ENCODE measurements at regions not wholly inside any gene's neighbourhood (a gene's known extent, or its start where the extent isn't known, plus 50 kb on each side); places are given as distances from the start of the nearest gene placed in this dataset.
"Not testable (repeated sequence)": the region's sequence is repeated elsewhere in the genome, so short reads cannot be mapped to it uniquely, and the experiment has no call there.

- no peak for DNase-seq (ENCODE audit: low read depth)
Measured at GRCh38 chr1:234899041-234899729, 229.5 kb downstream of the TOMM20 start.

- no peak for DNase-seq (ENCODE audit: low read depth)
Measured at GRCh38 chr1:234898455-234899033, 230.1 kb downstream of the TOMM20 start.

- DNase-seq (ENCODE audit: low read depth), result no peak
Measured at GRCh38 chr1:234897754-234898454, 230.7 kb downstream of the TOMM20 start.

- no peak for DNase-seq (ENCODE audit: low read depth)
Measured at GRCh38 chr1:234897390-234897749, 231.3 kb downstream of the TOMM20 start.

- no peak for DNase-seq (ENCODE audit: low read depth)
Measured at GRCh38 chr1:234896477-234897389, 231.9 kb downstream of the TOMM20 start.

GRCh38 chr1:234893725-234894630, 234.7 kb downstream of the TOMM20 start:
- DNase-seq (ENCODE audit: low read depth), result peak; percentile 33

- no peak for DNase-seq (ENCODE audit: low read depth)
Measured at GRCh38 chr1:234893359-234893724, 235.3 kb downstream of the TOMM20 start.

DNA sequence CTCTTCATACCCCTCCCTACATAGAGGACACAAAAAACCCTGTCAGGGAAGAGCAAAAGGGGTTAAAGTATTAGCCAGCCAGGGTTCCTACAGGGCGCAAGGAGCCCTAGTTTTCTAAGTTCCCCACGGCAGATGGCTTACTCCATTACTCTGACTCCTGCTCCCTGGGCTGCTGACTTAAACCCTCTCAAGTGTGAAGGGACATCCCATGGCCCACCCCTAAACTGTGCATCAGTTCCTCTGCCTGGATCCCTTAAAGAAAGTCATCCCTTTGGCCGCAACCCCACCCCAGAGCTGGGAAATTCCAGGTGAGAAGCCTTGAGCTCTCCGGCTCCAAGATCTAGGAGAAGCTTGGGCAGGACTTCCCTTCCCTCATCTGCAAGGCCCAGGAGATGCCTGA, 236.0 kb downstream of the TOMM20 start:
- DNase-seq (ENCODE audit: low read depth), result no peak

GRCh38 chr1:234891427-234891826, 237.2 kb downstream of the TOMM20 start:
- no peak for DNase-seq (ENCODE audit: low read depth)

- no peak for DNase-seq (ENCODE audit: low read depth)
Measured at GRCh38 chr1:234889643-234890042, 239.0 kb downstream of the TOMM20 start.

GRCh38 chr1:234888247-234888646, 240.4 kb downstream of the TOMM20 start:
- not testable (repeated sequence) for DNase-seq (ENCODE audit: low read depth)

DNA sequence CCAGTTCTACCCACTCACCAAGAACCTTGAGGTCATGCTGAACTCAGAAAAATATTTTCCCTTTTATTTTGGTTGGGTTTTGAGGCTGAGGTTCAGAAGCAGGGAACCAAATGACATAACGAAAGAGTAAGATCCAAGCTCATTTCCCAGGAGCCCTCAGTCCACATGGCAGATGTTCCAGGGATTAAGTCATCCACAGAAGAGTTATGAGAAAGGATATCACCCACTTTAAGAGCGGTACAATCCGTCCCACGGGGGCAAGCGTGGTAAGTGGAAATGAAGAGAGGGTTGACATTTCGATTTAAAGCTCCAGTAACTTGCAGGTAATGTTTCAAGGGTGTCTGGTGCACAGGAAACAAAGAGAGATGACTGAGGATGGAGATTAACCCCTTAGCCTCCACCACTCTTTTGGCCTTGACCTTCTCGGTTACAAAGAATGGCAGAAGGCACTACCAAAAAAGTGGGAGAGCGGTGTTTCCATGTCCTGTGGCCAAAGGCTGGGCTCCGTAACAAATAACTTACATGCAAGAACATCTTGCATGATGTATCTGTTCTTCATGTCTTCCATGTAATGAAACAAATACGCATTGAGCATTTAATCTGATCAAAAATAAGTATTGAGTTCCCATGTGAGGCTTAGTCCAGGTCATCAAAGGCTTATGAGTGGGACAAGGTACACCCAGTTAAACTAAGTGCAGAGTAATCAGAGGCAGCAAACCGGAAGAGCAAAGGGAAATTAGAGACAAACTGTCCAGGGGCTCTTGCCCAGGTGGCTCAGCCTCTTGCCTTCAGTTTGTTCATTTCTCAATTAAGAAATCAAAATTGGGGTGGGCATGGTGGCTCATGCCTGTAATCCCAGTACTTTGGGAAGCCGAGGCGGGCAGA, 241.4 kb downstream of the TOMM20 start:
- no peak for DNase-seq (ENCODE audit: low read depth)

- DNase-seq (ENCODE audit: low read depth), result no peak
Measured at GRCh38 chr1:234886081-234886984, 242.3 kb downstream of the TOMM20 start.

DNA sequence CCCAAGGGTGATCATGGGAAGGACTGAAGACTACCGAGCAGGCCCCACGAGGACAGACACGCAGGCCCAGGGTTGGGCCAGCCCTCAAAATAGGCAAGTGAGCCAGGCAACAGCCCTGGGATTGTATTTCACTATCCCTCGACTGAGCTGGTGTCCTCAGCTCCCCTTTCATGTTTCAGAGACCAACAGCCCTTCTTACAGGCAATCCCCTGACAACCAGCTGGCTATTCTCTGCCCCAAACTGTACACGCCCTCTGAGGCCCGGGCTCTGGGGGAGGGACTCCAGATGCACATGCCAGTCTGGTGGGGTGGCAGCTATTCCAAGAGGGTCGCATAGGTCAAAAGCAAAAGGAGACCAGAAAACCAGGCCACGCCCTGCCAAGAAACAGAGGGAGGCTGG, 243.0 kb downstream of the TOMM20 start:
- no peak for DNase-seq (ENCODE audit: low read depth)

- no peak for DNase-seq (ENCODE audit: low read depth)
Measured at GRCh38 chr1:234884701-234885100, 243.9 kb downstream of the TOMM20 start.

DNA sequence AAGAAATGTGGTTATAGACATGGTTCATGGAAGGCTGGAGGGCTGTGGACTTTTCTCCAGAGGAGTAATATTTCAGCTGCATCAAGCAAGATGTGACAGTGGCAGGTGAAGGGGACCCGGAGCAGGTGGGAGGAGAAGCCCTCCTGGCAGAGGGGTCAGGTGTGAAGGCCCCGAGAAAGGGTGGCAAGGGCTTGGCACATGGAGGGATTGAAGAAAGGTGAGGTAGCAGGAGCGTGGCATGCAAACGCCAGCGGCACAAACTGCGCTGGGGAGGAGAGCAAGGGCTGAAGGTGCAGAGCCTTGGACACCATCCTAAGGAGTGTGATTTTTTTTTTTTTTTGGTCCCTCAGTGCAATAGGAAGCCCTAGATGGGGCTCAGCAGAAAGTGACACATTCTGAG, 244.6 kb downstream of the TOMM20 start:
- no peak for DNase-seq (ENCODE audit: low read depth)

DNA sequence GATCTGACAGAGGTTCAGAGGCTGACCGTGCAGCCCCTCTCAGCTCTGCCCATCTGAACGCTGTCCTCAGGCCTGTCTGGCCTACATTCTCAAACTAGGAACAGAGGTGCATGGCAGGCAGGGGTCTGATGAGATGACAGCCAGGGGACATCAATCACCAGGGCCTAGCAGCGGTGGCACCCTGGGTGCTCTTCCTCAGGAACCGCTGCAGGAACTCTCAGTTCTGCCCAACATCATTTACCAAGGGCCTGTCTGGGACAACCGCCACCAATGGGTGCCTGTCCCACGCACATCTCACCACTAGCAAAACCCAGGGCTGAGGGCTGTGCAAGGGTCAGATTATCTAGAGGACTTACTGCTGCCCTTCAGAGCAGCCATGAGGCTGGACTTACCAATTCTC, 245.7 kb downstream of the TOMM20 start:
- no peak for DNase-seq (ENCODE audit: low read depth)

- no peak for DNase-seq (ENCODE audit: low read depth)
Measured at GRCh38 chr1:234881893-234882771, 246.5 kb downstream of the TOMM20 start.

Measured in stimulated activated CD4-positive, alpha-beta T cell treated with anti-CD3 and anti-CD28 coated beads, Interleukin-2, amount 100 ng/mL, for 4 hours (primary cell).